Stimulated activated effector memory CD8-positive, alpha-beta T cell treated with anti-CD3 and anti-CD28 coated beads, Interleukin-12 subunit alpha, Interleukin-12 subunit beta, amount 100 ng/mL, for 72 hours (primary cell): ENCODE measurements at regions not wholly inside any gene's neighbourhood (a gene's known extent, or its start where the extent isn't known, plus 50 kb on each side); places are given as distances from the start of the nearest gene placed in this dataset.

Experiments used
- ATAC-seq: fragments of 150-1000 bp; cut with Tn5 transposase; 2 replicates; pipeline ENCODE4 v1.10.0; 2021
- DNase-seq, 2 donors: peaks; one replicate each; pipeline ENCODE4 v3.0.0; 2021 to 2022; ENCODE audit warnings: low spot score in 2 of 2
- H3K27ac Mint-ChIP-seq: one replicate; pipeline ENCODE4 v1.8.0; 2022; ENCODE audit warnings: mild to moderate bottlenecking, mixed read lengths
- H3K36me3 Mint-ChIP-seq: one replicate; pipeline ENCODE4 v1.8.0; 2022; ENCODE audit warnings: mild to moderate bottlenecking, mixed read lengths
- H3K4me1 Mint-ChIP-seq: one replicate; pipeline ENCODE4 v1.8.0; 2022; ENCODE audit warnings: mixed read lengths
- H3K4me3 Mint-ChIP-seq: one replicate; pipeline ENCODE4 v1.8.0; 2022; ENCODE audit warnings: mild to moderate bottlenecking, mixed read lengths
- H3K9me3 Mint-ChIP-seq: one replicate; pipeline ENCODE4 v1.8.0; 2022; ENCODE audit warnings: mixed read lengths

- no peak overlapping the region for H3K27ac Mint-ChIP-seq
- no peaks in the 10 kb centered on the region for H3K4me1 Mint-ChIP-seq
- no peak overlapping the region for H3K4me3 Mint-ChIP-seq
- DNase-seq (no peak), ATAC-seq (no peak)
- no peaks in the 10 kb centered on the region for H3K36me3 Mint-ChIP-seq
- no peaks in the 10 kb centered on the region for H3K9me3 Mint-ChIP-seq
These were observed 210.6 kb downstream of the CD83 start for GRCh38 chr6:14328163-14328562.

GRCh38 chr6:14333556-14334305, 216.2 kb downstream of the CD83 start:
- ATAC-seq (no peak), DNase-seq (no peak)
- no peaks in the 10 kb centered on the region for H3K9me3 Mint-ChIP-seq

DNA sequence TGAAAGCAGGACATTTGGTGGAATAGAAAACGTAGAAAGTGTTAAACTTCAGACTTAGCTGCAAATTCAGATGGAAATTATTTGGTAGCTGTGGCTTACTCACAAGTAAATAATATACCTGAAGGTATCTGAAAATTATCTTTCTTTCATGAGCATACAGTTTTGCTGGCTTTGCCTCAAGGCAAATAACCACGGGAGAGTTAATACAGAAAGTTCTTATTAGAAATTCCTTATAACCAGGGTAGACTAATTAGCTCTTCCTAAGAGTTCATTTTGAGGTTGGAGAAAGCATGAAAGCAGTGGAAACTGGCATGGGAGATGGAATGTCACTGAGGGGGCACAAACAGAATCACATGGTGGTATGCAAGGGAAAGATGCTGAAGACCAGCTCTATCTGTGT, 217.5 kb downstream of the CD83 start:
- H3K9me3 Mint-ChIP-seq, result no peaks in the 10 kb centered on the region
- no peak for ATAC-seq
- no peaks in the 10 kb centered on the region for H3K4me1 Mint-ChIP-seq
- H3K36me3 Mint-ChIP-seq, result no peaks in the 10 kb centered on the region
- DNase-seq, result no peak
- H3K27ac Mint-ChIP-seq, result no peak overlapping the region
- no peak overlapping the region for H3K4me3 Mint-ChIP-seq

More at GRCh38 chr6:14333556-14334305, 216.2 kb downstream of the CD83 start:
- Mint-ChIP-seq H3K27ac (no peak overlapping the region), H3K4me3 (no peak overlapping the region), H3K4me1 (no peaks in the 10 kb centered on the region), H3K36me3 (no peaks in the 10 kb centered on the region)

DNA sequence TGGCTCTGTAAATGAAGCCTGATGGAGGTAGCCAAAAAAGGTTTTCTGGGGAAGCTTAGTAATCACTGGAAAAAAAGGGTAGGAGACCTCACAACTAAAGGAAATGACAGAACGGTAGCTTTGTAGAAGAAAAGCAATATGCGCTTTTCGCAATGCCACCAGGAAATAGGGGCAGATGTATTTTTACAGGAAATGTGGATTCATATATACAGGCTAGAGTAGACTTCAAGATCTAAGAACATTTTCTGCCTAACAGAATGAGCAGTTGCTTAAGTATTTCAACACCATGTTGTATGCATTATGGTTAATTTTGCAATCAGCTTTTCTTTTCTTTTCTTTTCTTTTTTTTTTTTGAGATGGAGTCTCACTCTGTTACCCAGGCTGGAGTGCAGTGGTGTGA, 219.6 kb downstream of the CD83 start:
- Mint-ChIP-seq H3K4me3 (no peak overlapping the region), H3K9me3 (no peaks in the 10 kb centered on the region), H3K27ac (no peak overlapping the region), H3K4me1 (no peaks in the 10 kb centered on the region), H3K36me3 (no peaks in the 10 kb centered on the region)
- DNase-seq (no peak), ATAC-seq (no peak)

GRCh38 chr6:14339172-14339571, 221.6 kb downstream of the CD83 start:
- Mint-ChIP-seq H3K4me3 (no peak overlapping the region), H3K36me3 (no peaks in the 10 kb centered on the region), H3K27ac (no peak overlapping the region), H3K4me1 (no peaks in the 10 kb centered on the region), H3K9me3 (no peaks in the 10 kb centered on the region)
- ATAC-seq (no peak), DNase-seq (no peak)

DNA sequence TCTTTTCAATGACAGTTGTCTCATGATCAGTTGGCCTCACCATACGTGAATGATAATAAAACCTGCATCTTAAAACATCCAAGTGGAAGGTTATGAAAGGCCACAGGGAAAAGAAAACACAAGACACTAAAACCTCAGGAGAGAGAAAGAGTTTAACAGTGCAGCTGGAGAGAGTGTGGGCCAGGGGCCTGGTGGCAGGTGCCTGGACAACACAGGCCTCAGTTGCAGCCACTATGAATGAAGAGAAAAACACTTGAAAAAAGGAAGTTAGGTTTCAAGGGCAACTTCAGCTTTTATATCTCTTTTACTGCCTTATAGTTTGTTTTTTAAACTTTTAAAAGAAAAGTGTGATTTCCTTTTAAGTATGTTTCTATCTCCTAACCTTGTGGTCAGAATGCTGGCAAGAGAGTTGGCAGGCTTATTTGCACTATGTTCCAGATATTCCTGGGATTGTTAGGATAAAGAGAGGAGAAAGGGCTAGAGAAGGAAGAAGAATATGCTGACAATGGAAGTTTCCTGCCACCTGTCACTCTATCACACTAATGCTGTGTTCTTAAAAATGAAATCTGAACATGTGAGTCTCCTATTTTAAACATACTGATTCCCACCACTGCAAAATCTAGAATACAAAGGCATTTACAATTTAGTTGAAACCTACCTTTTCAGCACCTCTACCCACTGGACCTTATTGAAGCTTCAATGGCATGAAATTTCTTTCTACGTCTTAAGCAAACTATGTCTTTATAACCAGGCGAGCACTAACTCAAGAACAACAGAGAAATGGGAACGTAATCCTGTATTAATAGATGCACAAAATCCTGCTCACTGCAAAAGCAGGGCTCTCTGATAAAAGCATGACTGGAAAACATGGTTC, 222.4 kb downstream of the CD83 start:
- DNase-seq, result no peak
- Mint-ChIP-seq H3K4me1 (no peaks in the 10 kb centered on the region), H3K4me3 (no peak overlapping the region), H3K9me3 (no peaks in the 10 kb centered on the region), H3K27ac (no peak overlapping the region), H3K36me3 (no peaks in the 10 kb centered on the region)
- ATAC-seq, result no peak

GRCh38 chr6:14344486-14344885, 226.9 kb downstream of the CD83 start:
- Mint-ChIP-seq H3K27ac (no peak overlapping the region), H3K36me3 (no peaks in the 10 kb centered on the region), H3K9me3 (no peaks in the 10 kb centered on the region), H3K4me1 (no peaks in the 10 kb centered on the region), H3K4me3 (no peak overlapping the region)
- DNase-seq, result no peak
- ATAC-seq, result no peak

DNA sequence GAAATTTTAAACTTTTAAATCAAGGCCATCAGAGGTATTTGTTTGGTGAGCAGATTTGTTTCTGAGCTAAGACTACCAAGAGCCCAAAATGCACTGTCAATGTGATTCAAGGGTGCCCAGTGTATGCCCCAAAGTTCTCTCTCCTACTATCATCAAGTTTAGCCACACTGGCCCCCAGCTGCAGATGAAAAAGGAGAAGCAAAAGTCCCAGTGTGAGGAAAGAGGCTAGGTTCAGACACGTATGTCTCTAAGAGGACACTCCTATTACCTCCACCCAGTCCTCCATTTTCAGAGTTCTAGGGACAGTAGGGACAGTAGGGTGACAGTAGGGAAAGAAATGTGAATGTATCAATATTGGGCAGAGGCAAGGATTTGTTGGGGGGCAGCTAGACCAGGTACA, 230.8 kb downstream of the CD83 start:
- H3K4me1 Mint-ChIP-seq, result no peaks in the 10 kb centered on the region
- DNase-seq (no peak), ATAC-seq (no peak)
- no peak overlapping the region for H3K27ac Mint-ChIP-seq
- no peaks in the 10 kb centered on the region for H3K36me3 Mint-ChIP-seq
- H3K4me3 Mint-ChIP-seq, result no peak overlapping the region
- H3K9me3 Mint-ChIP-seq, result no peaks in the 10 kb centered on the region

- no peak overlapping the region for H3K27ac Mint-ChIP-seq
These were observed 231.9 kb downstream of the CD83 start for GRCh38 chr6:14349507-14349906.

DNA sequence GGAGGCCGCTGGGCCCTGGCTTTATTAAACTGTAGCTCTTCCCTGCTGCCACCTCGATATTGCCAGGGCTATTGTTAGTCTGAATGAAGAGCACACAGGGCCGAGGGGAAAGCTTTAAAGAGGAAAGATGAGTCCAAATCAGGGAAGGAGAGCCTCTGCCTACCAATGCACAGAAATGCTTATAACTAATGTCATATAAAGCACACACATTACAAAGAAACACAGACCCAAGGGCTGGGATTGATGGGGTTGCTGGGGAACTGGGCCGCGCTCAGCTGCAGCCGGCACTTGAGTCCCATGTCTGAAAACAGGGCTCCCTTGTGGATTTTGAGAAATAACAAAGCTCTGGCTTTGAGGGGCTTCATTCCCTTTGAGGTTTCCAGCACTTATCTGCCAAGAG, 232.6 kb downstream of the CD83 start:
- Mint-ChIP-seq H3K36me3 (no peaks in the 10 kb centered on the region), H3K4me1 (no peaks in the 10 kb centered on the region), H3K9me3 (no peaks in the 10 kb centered on the region), H3K4me3 (no peak overlapping the region), H3K27ac (no peak overlapping the region)
- ATAC-seq (no peak), DNase-seq (no peak)

More at GRCh38 chr6:14349507-14349906, 231.9 kb downstream of the CD83 start:
- no peaks in the 10 kb centered on the region for H3K9me3 Mint-ChIP-seq
- H3K4me1 Mint-ChIP-seq, result no peaks in the 10 kb centered on the region
- ATAC-seq (no peak), DNase-seq (no peak)
- H3K4me3 Mint-ChIP-seq, result no peak overlapping the region
- H3K36me3 Mint-ChIP-seq, result no peaks in the 10 kb centered on the region

- Mint-ChIP-seq H3K36me3 (no peaks in the 10 kb centered on the region), H3K27ac (no peak overlapping the region), H3K4me3 (no peak overlapping the region), H3K9me3 (no peaks in the 10 kb centered on the region), H3K4me1 (no peaks in the 10 kb centered on the region)
- ATAC-seq, result no peak
- DNase-seq, result no peak
These were observed 235.7 kb downstream of the CD83 start for GRCh38 chr6:14353281-14353680.

DNA sequence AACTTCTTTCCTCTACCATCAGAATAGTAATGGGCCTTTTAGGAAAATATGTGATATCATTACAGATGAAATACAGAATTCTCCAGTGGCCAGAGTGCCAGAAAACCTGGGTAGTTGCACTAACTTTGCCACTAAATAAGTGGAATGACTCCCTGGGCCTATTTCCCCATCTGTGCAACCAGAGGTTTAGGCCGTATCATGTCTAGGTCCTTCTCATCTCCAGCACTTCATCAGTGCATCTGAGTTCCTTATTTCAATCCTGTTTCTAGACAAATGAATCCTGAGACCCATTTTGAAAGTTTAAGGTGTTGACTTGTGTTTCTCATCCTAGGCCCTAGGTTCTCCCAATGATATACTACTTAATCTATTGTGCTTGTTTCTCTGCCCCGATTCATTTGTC, 236.2 kb downstream of the CD83 start:
- no peak overlapping the region for H3K4me3 Mint-ChIP-seq
- ATAC-seq (no peak), DNase-seq (no peak)
- no peaks in the 10 kb centered on the region for H3K9me3 Mint-ChIP-seq
- no peaks in the 10 kb centered on the region for H3K36me3 Mint-ChIP-seq
- H3K27ac Mint-ChIP-seq, result no peak overlapping the region
- H3K4me1 Mint-ChIP-seq, result no peaks in the 10 kb centered on the region

DNA sequence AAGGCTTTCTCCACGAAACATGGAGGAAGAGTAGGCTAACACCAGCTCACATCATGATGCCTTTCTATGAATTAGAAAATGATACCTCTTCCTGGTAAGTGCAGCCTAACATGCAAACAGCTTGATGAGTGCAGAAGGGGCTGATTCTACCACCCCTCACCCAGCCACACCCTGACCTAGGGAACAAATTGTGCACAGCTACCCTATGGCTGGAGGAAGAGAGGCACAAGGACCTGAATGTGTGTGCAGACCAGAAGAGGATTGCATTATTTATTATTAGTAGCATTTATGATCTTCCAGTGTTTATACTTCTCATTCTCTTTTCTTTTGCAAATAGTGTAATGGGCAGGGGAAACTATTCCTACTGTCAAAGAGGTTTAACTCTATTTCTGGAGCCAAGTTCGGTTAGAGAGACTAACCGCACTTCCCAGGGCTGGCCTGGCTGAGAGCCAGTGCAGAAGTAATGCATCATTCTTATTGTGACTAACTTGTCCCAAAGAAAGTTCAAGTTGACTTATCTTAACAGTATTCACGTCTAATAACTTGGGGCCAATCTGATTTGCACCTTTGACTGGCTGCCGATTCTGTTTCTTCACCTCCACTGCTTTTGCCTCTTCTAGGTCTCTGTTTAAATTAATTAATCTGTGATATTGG, 237.5 kb downstream of the CD83 start:
- Mint-ChIP-seq H3K9me3 (no peaks in the 10 kb centered on the region), H3K4me3 (no peak overlapping the region), H3K4me1 (no peaks in the 10 kb centered on the region), H3K27ac (no peak overlapping the region), H3K36me3 (no peaks in the 10 kb centered on the region)
- ATAC-seq, result no peak
- DNase-seq, result no peak

- ATAC-seq (no peak), DNase-seq (no peak)
- Mint-ChIP-seq H3K36me3 (no peaks in the 10 kb centered on the region), H3K27ac (no peak overlapping the region), H3K4me3 (no peak overlapping the region), H3K9me3 (no peaks in the 10 kb centered on the region), H3K4me1 (no peaks in the 10 kb centered on the region)
These were observed 241.9 kb downstream of the CD83 start for GRCh38 chr6:14359438-14359837.

GRCh38 chr6:14360565-14360964, 243.0 kb downstream of the CD83 start:
- H3K9me3 Mint-ChIP-seq, result no peaks in the 10 kb centered on the region
- ATAC-seq (no peak), DNase-seq (no peak)
- H3K27ac Mint-ChIP-seq, result no peak overlapping the region
- H3K36me3 Mint-ChIP-seq, result no peaks in the 10 kb centered on the region
- no peaks in the 10 kb centered on the region for H3K4me1 Mint-ChIP-seq
- H3K4me3 Mint-ChIP-seq, result no peak overlapping the region

DNA sequence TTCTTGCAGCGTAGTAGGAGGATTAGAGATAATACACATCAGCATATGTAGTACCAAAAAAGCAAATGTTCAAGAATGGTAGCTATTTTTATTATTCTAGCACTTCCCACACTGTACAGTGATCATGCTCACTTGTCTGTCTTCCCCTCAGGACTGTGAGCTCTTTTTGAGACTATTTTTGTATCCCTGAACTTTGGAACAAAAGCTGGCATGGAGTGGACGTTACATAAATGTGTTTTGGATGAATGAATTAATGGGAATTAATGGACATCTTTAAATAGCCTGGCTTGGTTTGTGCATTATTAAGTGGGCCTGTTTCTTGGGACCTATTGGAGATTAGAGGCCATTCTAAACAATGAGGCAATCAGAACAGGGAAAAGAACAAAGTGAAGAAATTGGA, 243.7 kb downstream of the CD83 start:
- DNase-seq, result no peak
- H3K27ac Mint-ChIP-seq, result no peak overlapping the region
- no peak for ATAC-seq
- H3K4me3 Mint-ChIP-seq, result no peak overlapping the region
- no peaks in the 10 kb centered on the region for H3K4me1 Mint-ChIP-seq
- no peaks in the 10 kb centered on the region for H3K9me3 Mint-ChIP-seq
- no peaks in the 10 kb centered on the region for H3K36me3 Mint-ChIP-seq
